H9 (cell line): ENCODE measurements at regions not wholly inside any gene's neighbourhood (a gene's known extent, or its start where the extent isn't known, plus 50 kb on each side); places are given as distances from the start of the nearest gene placed in this dataset.

Experiments used
- DNase-seq: peaks from one replicate; pipeline ENCODE4 v3.0.0-alpha.2; 2017
- H2AFZ ChIP-seq: one replicate; pipeline ENCODE4 v1.6.1; 2013; ENCODE audit warnings: mild to moderate bottlenecking, low read length, control low read depth, moderate library complexity
- H2AK5ac ChIP-seq: 2 replicates; pipeline ENCODE4 v1.6.1; 2013; ENCODE audit warnings: low read length, control low read depth, mixed read lengths; ENCODE audit not compliant: insufficient read length
- H2BK120ac ChIP-seq: one replicate; pipeline ENCODE4 v1.6.1; 2013; ENCODE audit warnings: low read depth, mild to moderate bottlenecking, low read length, control low read depth, inconsistent platforms; ENCODE audit not compliant: poor library complexity, severe bottlenecking
- H2BK12ac ChIP-seq: 2 replicates; pipeline ENCODE4 v1.6.1; 2013; ENCODE audit warnings: low read length, control low read depth, mixed read lengths, low read depth; ENCODE audit not compliant: insufficient read length
- H2BK15ac ChIP-seq: 2 replicates; pipeline ENCODE4 v1.6.1; 2013; ENCODE audit warnings: low read depth, low read length, control low read depth
- H2BK20ac ChIP-seq: one replicate; pipeline ENCODE4 v1.6.1; 2013; ENCODE audit warnings: low read depth, mild to moderate bottlenecking, low read length, control low read depth, inconsistent platforms; ENCODE audit not compliant: poor library complexity, severe bottlenecking
- H2BK5ac ChIP-seq: 2 replicates; pipeline ENCODE4 v1.6.1; 2013; ENCODE audit warnings: low read length, control low read depth, mixed read lengths; ENCODE audit not compliant: insufficient read length
- H3K14ac ChIP-seq: 2 replicates; pipeline ENCODE4 v1.6.1; 2013; ENCODE audit warnings: low read length, control low read depth; ENCODE audit not compliant: insufficient read depth
- H3K18ac ChIP-seq: 2 replicates; pipeline ENCODE4 v1.6.1; 2013; ENCODE audit warnings: low read depth, mild to moderate bottlenecking, mixed read lengths, low read length, control low read depth; ENCODE audit not compliant: insufficient read length
- H3K23ac ChIP-seq: 2 replicates; pipeline ENCODE4 v1.6.1; 2013; ENCODE audit warnings: low read length, control low read depth, mixed read lengths, low read depth; ENCODE audit not compliant: insufficient read length
- H3K23me2 ChIP-seq: 2 replicates; pipeline ENCODE4 v1.6.1; 2013; ENCODE audit warnings: low read depth, mild to moderate bottlenecking, mixed read lengths, low read length, control low read depth; ENCODE audit not compliant: insufficient read length, poor library complexity, severe bottlenecking
- H3K27ac ChIP-seq: 2 replicates; pipeline ENCODE4 v1.5.1; 2013; ENCODE audit warnings: low read length, control low read depth, mixed read lengths, low read depth; ENCODE audit not compliant: insufficient read length
- H3K27me3 ChIP-seq: 2 replicates; pipeline ENCODE4 v1.6.1; 2013; ENCODE audit warnings: low read length, control low read depth, inconsistent platforms; ENCODE audit not compliant: insufficient read depth
- H3K4ac ChIP-seq: 2 replicates; pipeline ENCODE4 v1.6.1; 2013; ENCODE audit warnings: low read depth, mild to moderate bottlenecking, control low read depth, inconsistent platforms, low read length, moderate library complexity
- H3K4me1 ChIP-seq: 2 replicates; pipeline ENCODE4 v1.6.1; 2013; ENCODE audit warnings: low read length, control low read depth, inconsistent platforms; ENCODE audit not compliant: insufficient read depth
- H3K4me2 ChIP-seq: 2 replicates; pipeline ENCODE4 v1.6.1; 2013; ENCODE audit warnings: low read length, control low read depth, mixed read lengths; ENCODE audit not compliant: insufficient read length, insufficient read depth
- H3K56ac ChIP-seq: 2 replicates; pipeline ENCODE4 v1.6.1; 2013; ENCODE audit warnings: low read depth, mild to moderate bottlenecking, mixed read lengths, low read length, control low read depth; ENCODE audit not compliant: insufficient read length
- H3K79me1 ChIP-seq: 2 replicates; pipeline ENCODE4 v1.6.1; 2013; ENCODE audit warnings: low read depth, mild to moderate bottlenecking, moderate library complexity, low read length, control low read depth, inconsistent platforms; ENCODE audit not compliant: insufficient read depth, poor library complexity, severe bottlenecking
- H3K79me2 ChIP-seq: 2 replicates; pipeline ENCODE4 v1.6.1; 2013; ENCODE audit warnings: low read length, control low read depth, inconsistent platforms; ENCODE audit not compliant: insufficient read depth
- H3K9ac ChIP-seq: 2 replicates; pipeline ENCODE4 v1.6.1; 2013; ENCODE audit warnings: low read length, control low read depth, mixed read lengths; ENCODE audit not compliant: insufficient read length; ENCODE audit errors: extremely low read depth
- H3K9me3 ChIP-seq: one replicate; pipeline ENCODE4 v1.6.1; 2013; ENCODE audit warnings: low read depth, low read length, inconsistent platforms; ENCODE audit not compliant: control insufficient read depth
- H3T11ph ChIP-seq: one replicate; pipeline ENCODE4 v1.6.1; 2013; ENCODE audit warnings: mild to moderate bottlenecking, low read length, control low read depth, inconsistent platforms
- H4K20me1 ChIP-seq: one replicate; pipeline ENCODE4 v1.6.1; 2013; ENCODE audit not compliant: control insufficient read depth, insufficient read length, insufficient read depth
- H4K5ac ChIP-seq: 2 replicates; pipeline ENCODE4 v1.6.1; 2013; ENCODE audit warnings: low read depth, mild to moderate bottlenecking, mixed read lengths, low read length, control low read depth; ENCODE audit not compliant: insufficient read length
- H4K8ac ChIP-seq: replicated peaks from 2 replicates; pipeline ENCODE4 v1.6.1; 2013; ENCODE audit warnings: low read length, control low read depth, mixed read lengths, low read depth; ENCODE audit not compliant: insufficient read length
- H4K91ac ChIP-seq: 2 replicates; pipeline ENCODE4 v1.6.1; 2013; ENCODE audit warnings: low read depth, mild to moderate bottlenecking, moderate library complexity, mixed read lengths, low read length, control low read depth; ENCODE audit not compliant: insufficient read length
- H3K27ac Mint-ChIP-seq, 3 experiments: 2 replicates in 2 of 3; 3 replicates in 1 of 3; pipeline ENCODE4 v1.8.0; 2020 to 2021; ENCODE audit warnings: mixed read lengths in 3 of 3, mild to moderate bottlenecking in 1 of 3, moderate library complexity in 1 of 3
- H3K27me3 Mint-ChIP-seq: 2 replicates; pipeline ENCODE4 v1.8.0; 2021; ENCODE audit warnings: low read depth, mild to moderate bottlenecking, moderate library complexity, mixed read lengths
- H3K36me3 Mint-ChIP-seq, 3 experiments: 2 replicates in 2 of 3; 3 replicates in 1 of 3; pipeline ENCODE4 v1.8.0; 2020 to 2021; ENCODE audit warnings: low read depth in 3 of 3, mixed read lengths in 3 of 3; ENCODE audit not compliant: insufficient read depth in 1 of 3
- H3K4me1 Mint-ChIP-seq, 2 experiments: 2 replicates each; pipeline ENCODE4 v1.8.0; 2020; ENCODE audit warnings: mixed read lengths in 2 of 2
- H3K4me3 Mint-ChIP-seq, 2 experiments: 2 replicates in 1 of 2; 3 replicates in 1 of 2; pipeline ENCODE4 v1.8.0; 2020 to 2021; ENCODE audit warnings: mild to moderate bottlenecking in 2 of 2, mixed read lengths in 2 of 2, moderate library complexity in 1 of 2
- H3K9me3 Mint-ChIP-seq, 2 experiments: 2 replicates in 1 of 2; 3 replicates in 1 of 2; pipeline ENCODE4 v1.8.0; 2020; ENCODE audit warnings: mild to moderate bottlenecking in 2 of 2, mixed read lengths in 2 of 2, moderate library complexity in 1 of 2
- CTCF ChIP-seq: fragments of 200-600 bp; sonication (generic); conservative IDR thresholded peaks from 3 replicates; pipeline ENCODE4 v1.8.0; 2021; ENCODE audit warnings: antibody characterized with exemption, mild to moderate bottlenecking
- WGBS: extraction: QIAGEN DNeasy Blood & Tissue Kit; methylation state at CpG from one replicate; pipeline ENCODE4 v1.1.7; 2013; ENCODE audit warnings: missing lambda C conversion rate, low lambda C conversion rate, mixed read lengths; ENCODE audit not compliant: insufficient read length; ENCODE audit errors: extremely low coverage; 5-methylcytosine and 5-hydroxymethylcytosine counted together

- Histone ChIP-seq H4K20me1 (no peaks in the 10 kb centered on the region), H3K23me2 (no peaks in the 10 kb centered on the region), H3T11ph (no peak overlapping the region), H2AFZ (no peak overlapping the region), H3K4me1 (no peaks in the 10 kb centered on the region), H3K18ac (no peak overlapping the region), H3K79me1 (no peaks in the 10 kb centered on the region), H3K23ac (no peak overlapping the region), H2BK20ac (no peak overlapping the region), H3K27ac (no peak overlapping the region), H4K5ac (no peak overlapping the region), H2AK5ac (no peak overlapping the region), H3K9me3 (no peaks in the 10 kb centered on the region), H3K4me2 (no peak overlapping the region), H3K4ac (no peak overlapping the region), H3K14ac (no peak overlapping the region), H4K91ac (no peak overlapping the region), H3K79me2 (no peaks in the 10 kb centered on the region), H2BK5ac (no peak overlapping the region), H3K9ac (no peak overlapping the region), H2BK15ac (no peak overlapping the region), H3K56ac (no peak overlapping the region), H2BK120ac (no peak overlapping the region), H3K27me3 (no peaks in the 10 kb centered on the region), H4K8ac (no peak overlapping the region), H2BK12ac (no peak overlapping the region)
- Mint-ChIP-seq H3K27ac (no peak overlapping the region), H3K4me1 (peaks cover 5% of the 10 kb centered on the region in 2 experiments; a peak in 3 of 4 replicates), H3K27me3 (no peaks in the 10 kb centered on the region), H3K4me3 (no peak overlapping the region), H3K36me3 (no peaks in the 10 kb centered on the region), H3K9me3 (peaks cover 0 to 6% of the 10 kb centered on the region in 2 experiments; a peak in 2 of 5 replicates)
- TF ChIP-seq CTCF = no peak
- WGBS = no CpG with 5 or more reads among the region's 1 CpG
- DNase-seq = no peak
Measured at GRCh38 chr17:71625330-71625729, 495.5 kb upstream of the SOX9 start.
